ENCODE measurements at regions not wholly inside any gene's neighbourhood (a gene's known extent, or its start where the extent isn't known, plus 50 kb on each side); places are given as distances from the start of the nearest gene placed in this dataset.

GRCh38 chr12:110995016-110995415, 74.6 kb upstream of the MYL2 start:
- TF ChIP-seq ZNF207 (IDR thresholded peaks at IDR 0.05; ENCODE audit: borderline replicate concordance) (no peak), NFXL1 (IDR thresholded peaks at IDR 0.05; ENCODE audit: borderline replicate concordance) (no peak), CTCF (IDR thresholded peaks at IDR 0.05 in 2 of 3, conservative IDR thresholded peaks at IDR 0.05 in 1 of 3; ENCODE audit: control insufficient read depth in 2 of 3, extremely low read depth in 1 of 3, insufficient read depth in 1 of 3, low read depth in 3 of 3, low read length in 3 of 3) (no peak), POLR2AphosphoS5 (IDR thresholded peaks at IDR 0.05; ENCODE audit: low read length) (no peak), TCF7 (IDR thresholded peaks at IDR 0.05; ENCODE audit: borderline replicate concordance) (no peak), ZNF274 (IDR thresholded peaks at IDR 0.05; ENCODE audit: insufficient read depth, insufficient read length) (no peak), RAD51 (IDR thresholded peaks at IDR 0.05) (no peak), RAD21 (IDR thresholded peaks at IDR 0.05; ENCODE audit: insufficient read depth, low read depth, low read length) (no peak), YY1 (IDR thresholded peaks at IDR 0.05; ENCODE audit: low read depth, low read length) (no peak), EZH2 (IDR thresholded peaks at IDR 0.05; ENCODE audit: borderline replicate concordance, control insufficient read depth, low read depth, low read length) (no peak)
